HG03378 (cell line): ENCODE measurements at regions not wholly inside any gene's neighbourhood (a gene's known extent, or its start where the extent isn't known, plus 50 kb on each side); places are given as distances from the start of the nearest gene placed in this dataset.

Experiments
- ATAC-seq: cut with Tn5 transposase; IDR thresholded peaks from one replicate; pipeline ENCODE4 v1.9.1; 2021; ENCODE audit warnings: mild to moderate bottlenecking, moderate library complexity; ENCODE audit not compliant: unreplicated experiment

DNA sequence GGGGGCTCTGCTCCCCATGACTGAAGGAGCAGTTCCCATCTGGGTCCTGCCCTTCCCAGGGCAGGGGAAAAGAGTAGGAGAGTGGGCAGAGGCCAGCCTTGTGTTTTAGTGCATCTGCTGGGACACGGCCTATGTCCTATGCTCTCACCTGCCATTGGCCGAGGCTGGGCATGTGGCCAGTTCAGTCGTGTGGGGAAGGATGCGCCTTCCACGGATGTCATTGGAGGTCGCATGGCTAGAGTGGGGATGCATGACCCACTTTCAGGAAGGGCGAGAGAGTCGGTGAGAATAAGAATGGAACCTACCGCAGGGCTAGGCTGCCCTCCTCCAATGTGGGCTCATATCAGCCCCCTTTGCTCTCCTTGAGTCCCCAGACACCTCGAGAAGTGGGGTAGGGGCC, 70.9 kb upstream of the HAAO start:
- ATAC-seq: no peak

DNA sequence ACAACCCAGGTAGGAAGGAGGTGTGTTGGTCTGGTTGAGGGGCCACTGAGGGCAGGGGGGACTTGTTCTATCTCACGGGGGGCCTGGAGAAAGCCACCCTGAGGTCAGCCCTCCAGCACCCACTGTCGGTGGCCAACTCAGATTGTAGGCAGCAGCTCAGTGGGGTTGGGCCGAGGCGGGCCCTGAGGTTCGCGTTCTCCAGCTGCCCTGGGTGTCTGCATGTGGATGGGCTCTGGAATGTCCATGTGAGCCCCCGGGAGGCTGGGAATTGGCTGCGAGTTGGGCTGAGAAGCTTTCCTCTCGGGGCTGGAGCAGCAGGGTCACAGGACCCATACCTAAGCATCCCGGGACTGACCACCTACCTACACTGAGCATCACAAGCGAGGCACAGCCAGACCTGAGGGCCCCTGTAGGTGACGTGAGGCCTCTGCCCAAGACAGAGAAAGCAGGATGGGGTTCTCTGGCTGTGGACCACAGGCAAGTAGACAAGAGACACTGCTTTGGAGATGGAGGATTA, 70.3 kb upstream of the HAAO start:
- no peak for ATAC-seq

DNA sequence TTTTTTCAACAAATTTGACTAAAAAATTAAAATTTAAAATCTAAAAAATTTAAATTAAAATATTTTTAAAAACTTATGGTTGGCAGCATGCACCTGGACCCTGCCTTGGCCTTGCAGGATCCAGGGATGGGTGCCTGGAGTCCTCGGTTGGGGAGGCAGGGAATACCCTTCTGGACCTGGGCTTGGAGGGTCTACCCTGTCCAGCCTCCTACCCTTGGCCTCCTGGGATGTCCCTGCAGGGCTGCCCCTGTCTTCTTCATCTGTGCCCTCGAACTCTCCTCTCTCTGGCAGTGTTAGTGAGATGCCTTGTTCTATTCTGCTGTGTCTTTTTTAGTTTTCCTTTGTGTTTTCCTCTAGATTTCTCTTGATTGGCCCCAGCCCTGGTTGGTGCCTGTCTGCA, 68.9 kb upstream of the HAAO start:
- no peak for ATAC-seq

DNA sequence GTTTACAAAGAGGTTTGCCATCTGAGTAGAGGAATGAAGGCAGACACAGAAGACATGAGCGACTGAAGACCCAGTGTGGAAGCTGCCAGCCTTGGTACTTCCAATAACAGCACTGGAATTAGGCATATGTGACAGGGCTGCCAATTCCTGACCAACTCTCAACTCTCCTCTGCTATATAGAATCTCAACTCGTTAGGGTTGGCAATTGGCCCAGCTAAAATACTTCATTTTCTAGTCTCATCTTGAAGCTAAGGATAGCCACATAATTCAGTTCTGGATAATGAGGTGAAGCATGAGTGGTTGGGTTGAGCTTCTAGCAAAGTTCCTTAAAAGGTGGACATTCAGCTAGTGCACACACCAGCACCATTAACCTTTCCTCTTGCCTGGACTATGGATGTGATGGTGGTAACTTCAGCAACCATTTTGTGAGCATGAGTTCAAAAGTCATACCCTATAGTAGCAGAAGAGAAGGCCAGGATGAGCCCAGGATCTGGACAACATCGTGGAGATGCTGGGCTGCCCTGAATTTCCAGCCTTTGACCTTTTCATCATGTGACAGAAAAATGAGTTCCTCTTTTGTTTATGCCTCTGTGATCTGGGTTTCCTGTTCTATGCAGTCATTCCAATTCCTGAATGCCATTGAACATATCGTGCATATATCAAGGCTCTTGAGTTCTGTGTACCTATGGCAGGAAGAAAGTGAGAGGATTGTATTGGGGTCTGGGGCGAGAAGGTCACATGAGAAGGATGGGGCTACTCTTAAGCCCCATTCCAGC, 68.1 kb upstream of the HAAO start:
- no peak for ATAC-seq

DNA sequence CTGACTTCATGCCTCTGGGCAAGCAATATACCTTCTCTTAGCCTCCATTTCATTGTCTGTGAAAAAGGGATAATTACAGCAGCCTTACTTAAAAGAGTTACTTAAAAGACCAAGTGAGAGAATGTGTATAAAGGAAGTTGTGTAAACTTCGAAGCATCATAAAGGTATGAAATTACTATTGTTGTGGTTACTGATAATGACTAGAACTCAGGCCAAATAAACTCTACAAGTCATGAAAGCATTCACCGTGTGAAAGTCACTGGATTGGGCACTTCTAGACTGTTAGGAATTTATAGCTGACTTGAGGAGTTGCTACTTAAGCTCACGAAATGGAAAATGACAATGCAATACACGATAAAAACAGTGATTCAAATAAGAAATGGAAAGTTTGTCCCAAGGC, 67.4 kb upstream of the HAAO start:
- no peak for ATAC-seq

DNA sequence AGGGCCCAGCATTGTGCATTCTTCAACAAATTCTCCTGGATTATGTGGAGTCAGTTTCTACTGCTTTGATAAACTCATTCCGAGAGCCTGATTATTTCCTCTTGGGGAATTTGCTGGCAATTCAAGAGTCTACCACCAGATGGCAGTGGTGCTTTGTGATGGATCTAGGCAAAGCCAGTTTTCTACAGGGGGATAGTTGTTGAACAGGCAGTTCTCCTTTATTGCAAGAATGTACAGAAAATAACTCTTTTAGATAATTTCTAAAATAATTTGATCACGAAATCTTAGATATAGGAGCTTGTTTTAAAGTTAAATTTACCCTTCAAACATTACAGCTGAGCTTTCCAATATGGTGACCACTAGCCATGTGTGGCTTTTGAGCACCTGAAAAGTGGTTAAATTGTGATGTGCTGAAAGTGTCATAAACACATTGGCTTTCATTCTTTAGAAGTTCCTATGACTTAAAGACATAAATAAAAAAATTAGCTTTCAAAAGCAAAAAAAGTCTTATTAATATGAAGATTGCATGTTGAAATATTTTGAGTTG, 66.7 kb upstream of the HAAO start:
- no peak for ATAC-seq

DNA sequence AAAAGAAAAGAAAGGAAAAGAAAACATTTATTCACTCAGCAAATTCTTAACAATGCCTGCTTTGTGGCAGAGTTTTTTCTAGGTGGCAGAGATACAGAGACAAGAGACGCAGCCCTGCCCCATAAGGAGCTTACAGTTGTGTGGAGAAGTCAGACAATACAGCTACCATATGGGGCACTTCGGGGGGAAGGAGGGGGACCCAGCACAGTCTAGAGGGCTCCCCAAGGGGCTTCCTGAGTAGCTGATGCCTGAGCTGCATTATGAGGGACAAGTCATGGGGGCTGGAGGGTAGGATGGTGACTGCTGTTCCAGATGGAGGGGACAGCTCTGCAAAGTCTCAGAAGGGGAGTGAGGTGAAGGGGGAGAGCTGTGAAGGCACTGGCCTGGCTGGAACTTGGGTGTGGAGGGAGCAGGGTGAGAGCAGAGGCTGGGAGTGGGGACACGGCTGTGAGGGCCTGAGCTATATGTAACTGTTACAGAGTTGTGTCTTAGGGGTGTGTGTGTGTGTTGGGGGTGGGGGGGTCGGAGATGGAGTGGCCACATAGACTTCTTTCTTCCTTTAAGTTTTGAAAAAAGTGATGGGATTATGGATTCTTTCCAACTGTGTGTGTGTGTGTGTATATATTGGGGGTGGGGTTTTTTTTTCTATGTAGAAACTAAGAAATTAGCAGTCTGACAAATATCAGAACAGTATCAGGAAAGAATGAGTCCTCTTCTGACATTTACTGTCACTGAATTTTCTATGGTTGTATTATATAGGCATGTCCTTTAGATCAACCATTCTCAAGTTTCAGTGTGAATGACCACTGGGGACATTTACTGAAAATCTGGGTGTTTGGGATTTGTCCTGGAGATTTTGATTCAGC, 66.0 kb upstream of the HAAO start:
- no peak for ATAC-seq

DNA sequence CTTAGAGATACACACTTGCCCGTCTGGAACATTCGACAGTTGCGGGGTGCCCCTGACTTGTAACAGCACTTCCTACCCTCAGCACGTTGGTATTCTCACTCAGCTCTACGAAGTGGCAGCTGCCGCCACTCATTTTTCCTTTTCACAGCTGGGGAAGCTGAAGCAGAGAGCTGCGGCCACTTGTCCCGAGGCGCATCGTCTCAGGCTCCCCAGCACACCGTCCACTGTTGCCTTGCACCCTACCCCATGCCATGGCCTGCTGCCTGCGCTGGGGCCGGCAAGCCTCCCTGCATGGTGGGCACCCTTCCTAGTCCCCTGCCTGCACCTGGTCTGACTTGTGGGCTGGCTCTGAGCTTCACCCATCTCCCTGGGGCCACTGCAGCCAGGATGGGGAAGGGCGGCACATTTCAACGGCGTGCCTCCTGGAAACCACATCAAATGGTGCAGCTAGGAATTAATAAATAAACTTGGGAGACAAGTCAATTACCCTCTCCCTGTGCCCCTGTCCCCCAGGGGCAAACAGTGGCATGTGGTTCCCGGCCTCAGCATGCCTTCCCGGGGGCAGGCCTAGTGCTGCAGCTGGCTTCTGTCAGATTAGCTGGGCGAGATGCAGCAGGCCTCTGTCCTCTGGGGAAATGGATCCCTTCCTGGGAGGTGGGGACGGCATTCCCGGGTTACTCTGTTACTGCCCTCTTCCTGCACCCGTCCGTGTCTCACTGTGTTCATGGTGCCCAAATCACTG, 64.7 kb upstream of the HAAO start:
- ATAC-seq: no peak

DNA sequence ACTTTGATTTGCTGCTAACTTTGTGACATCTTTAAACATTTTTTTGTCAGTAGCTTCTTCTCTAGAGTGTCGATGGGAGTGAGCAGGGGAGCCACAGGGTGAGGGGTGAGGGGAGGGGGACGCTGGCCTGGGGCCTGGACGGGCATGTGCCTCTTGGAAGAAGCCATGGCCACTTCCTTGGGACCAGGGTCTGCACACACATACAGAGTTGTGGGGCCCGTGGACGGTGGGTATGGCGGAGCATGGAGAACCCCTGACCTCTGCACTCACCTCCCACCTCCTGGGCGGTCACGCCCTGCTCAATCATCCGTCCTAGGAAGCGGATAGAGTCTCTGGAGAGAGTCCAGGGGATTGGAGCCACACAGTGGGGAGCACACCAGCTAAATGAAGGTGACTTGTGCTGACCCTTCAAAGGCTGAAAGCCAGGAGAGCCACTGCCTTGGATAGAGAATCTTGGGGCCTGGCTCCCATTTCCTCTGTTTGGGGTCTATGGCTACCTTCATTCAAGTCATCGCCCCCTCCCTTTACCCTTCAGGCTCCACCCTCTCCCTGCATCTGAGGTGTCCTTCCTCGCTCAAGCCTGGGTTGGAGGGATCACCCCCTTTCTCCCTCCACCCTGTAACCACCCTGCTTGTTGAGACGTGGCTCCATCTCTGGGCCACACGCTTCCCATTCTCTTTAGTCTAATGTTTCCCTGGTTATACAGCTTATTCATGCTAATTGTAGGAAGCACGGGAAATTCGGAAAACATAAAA, 63.9 kb upstream of the HAAO start:
- no peak for ATAC-seq

DNA sequence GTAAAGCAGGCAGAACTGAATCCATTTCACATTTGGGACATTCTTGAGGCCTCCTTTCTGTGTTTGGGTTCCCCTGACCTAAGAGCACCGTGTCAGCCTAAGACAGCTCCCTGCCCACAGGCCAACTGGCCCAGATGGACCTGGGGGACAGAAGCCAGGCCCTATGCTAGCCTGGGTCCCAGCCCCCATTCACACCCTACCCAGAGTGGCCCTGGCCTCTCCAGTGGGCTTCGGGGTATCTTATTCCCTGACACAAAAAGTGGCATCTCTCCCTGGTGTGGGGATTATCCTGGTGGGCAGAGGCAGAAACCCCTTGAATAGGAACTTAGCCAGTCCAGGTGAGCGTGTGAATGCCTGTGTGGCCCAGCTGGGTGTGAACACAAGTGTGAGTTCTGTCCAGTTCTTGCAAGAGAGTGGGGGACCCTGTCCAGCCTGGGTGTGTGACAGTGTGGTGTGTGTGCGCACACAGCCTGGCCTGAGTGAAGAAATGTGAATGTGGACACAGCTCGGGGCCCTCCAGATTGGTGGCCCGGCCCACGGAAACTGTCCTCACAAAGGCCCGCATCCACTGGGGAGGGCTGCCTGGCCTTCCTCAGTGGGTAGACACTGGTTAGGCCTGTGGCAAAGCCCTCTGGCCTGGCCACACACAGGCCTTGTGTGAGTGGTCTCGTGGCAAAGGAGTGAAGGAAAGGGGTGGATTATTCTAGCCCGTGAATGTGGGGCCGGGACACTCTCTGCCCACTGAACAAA, 63.0 kb upstream of the HAAO start:
- no peak for ATAC-seq

DNA sequence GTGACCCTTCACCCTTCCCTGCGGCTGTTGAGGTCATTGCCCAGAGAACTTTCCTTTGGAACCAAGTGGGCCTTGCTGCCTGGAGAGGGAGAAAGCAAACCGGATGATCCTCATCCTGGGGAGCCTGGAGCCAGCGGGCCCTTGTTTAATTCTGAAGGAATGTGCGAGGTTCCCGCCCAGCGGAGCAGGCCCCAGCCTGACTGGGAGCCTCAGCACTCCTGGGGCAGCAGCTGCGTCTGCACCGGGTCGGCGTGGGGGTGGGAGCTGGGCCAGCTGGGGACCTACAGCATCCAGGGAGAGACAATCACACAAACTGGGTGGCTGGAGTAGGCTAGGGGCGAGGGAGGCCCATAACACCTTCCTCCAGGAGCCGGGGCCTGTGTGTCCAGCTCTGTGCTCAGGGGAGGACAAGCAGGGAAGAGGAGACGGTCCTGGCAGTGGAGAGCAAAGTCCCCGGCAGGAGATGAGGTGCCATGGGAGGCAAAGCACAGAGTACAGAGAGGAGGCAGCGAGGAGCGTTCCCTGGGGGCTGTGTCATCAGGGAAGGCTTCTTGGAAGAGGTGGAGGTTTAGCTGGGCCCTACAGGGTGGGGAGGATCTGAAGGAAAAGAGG, 61.9 kb upstream of the HAAO start:
- no peak for ATAC-seq

DNA sequence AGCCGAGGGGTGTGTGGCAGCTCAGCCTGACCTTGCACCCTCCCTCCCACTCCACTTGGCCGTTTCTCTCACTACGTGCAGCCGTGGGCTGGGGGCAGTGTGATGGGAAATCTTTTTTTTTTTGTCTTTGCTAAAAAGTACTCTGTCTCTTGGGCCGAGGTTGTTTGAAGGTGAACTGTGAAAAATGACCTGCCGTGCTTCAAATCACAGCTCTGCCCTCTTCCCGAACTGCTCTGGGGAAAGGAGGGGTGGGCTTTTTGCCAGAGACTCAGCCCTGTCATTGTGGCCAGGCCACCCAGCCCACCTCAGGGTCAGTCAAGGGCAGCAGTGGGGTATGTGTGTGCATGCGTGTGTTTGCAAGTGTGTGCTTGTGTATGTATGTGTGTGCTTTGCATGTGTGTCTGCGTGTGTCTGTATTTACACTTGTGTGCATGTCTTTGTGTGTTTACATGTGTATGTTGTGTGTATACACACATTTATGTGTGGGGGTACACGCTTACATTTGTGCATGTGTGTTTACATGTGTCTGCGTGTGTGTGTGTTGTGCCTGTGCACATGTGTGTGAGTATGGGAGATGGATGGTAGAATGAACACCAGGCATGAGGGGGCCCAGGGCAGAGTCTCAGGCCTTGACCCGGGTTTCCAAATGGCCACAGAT, 61.3 kb upstream of the HAAO start:
- no peak for ATAC-seq

DNA sequence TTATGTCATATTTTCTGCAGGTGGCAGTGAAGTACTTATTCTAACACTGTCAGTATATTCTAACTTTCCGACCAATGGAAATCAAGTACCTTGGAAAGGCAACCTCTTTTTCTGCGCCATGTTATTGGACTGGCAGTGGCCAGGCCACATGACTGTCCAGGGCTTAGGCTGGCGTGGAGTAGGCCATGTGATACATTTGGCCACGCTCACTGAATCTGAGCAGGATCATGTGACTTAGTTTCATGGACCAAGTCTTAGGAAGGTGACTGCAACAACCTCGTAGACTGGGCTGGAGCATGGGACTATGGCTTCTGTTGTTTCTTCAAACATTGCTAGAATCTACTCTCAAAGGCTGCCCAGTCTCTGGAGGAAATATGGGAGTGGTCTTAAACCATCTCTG, 60.4 kb upstream of the HAAO start:
- ATAC-seq: no peak

DNA sequence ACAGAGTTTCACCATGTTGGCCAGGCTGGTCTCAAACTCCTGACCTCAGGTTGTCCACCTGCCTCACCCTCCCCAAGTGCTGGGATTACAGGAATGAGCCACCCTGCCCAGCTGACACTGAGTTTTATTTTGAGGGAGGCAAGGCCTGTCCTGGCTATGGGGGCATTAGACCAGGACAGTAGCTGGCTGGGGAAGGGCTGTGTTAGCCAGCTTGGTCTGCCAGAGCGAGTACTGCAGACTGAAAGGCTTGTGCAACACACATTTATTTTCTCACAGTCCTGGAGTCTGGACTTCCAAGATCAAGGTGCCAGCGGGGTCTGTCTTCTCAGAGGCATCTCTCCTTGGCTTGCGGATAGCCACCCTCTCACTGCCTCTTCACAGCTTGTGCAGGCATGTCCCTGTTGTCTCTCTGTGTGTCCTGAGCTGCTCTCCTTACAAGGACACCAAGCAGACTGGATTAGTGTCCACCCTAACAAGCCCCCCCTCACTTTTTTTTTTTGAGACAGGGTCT, 59.4 kb upstream of the HAAO start:
- no peak for ATAC-seq

DNA sequence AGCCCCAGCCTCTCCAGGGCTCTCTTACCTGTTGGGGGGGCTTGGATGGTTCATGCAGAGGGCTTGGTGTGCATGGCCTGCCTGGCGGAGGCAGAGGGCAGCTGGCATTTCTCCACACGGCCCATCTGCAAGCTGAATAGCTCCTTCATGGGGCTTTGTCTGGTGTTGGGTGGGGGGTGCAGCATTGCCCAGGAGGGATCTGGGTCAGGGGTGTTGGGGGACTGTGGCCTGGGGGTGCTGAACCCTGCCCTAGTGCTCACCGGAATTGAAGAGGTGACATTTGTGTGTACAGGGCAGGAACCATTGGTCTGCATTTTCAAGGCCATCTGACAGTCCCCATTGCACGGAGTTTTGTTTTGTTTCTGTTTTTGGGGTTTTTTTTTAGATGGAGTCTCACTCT, 58.8 kb upstream of the HAAO start:
- no peak for ATAC-seq

DNA sequence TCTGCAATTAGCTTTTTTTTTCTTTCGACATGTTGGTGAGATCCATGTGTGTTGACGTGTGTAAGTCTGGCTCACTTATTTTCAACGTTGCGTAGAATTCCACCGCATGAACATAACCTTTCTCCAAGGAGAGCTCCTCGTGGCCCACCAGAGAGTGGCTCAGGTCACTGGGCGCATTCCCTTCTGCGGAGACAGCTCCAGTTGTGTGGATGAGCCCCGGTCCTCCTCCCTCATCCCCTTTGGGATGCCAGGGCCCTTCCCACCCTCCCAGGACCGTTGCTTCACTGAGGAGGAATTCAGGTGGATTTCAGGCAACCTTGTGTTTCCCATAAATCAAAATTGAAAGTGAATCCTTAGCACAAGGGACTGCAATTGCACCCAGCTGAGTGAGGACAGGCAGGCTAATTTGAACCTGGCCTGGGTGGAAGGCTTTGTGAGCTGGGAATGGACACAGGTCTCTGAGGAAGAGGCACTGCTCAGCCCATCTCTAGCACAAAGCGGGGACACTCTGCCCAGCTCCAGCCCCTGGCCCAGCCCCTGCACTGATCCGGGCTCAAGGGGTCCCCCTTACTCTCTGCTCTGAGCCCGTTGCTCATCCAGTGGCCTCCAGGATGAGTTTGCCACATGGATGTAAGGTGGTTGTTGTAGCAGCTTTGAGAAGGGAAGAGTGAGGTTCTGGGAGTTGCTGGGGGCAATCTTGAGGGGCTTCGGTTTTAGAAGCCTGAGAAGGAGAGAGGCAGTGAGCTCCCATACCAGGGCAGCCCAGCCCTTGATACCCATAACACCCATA, 57.8 kb upstream of the HAAO start:
- ATAC-seq: no peak

DNA sequence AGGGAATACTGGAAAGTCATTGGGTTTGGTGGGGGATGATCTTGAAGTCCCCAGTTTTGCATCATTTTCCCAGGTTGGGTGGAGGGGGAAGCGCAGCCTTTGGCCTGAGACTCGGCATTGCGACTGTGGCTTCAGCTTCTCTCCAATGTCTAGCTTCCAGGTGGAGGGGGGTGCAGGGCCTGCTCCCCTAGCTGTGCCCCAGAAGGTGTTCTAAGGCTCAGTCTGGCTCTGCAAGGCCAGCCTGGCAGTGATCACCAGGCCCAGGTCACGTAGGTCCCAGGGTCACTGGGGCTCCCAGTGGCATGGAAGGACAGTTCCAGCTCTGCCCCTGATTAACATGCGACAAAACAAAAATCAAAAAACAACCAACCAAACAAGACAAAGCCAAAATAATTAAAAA, 56.9 kb upstream of the HAAO start:
- no peak for ATAC-seq
